ENCODE measurements at regions not wholly inside any gene's neighbourhood (a gene's known extent, or its start where the extent isn't known, plus 50 kb on each side); places are given as distances from the start of the nearest gene placed in this dataset.

DNA sequence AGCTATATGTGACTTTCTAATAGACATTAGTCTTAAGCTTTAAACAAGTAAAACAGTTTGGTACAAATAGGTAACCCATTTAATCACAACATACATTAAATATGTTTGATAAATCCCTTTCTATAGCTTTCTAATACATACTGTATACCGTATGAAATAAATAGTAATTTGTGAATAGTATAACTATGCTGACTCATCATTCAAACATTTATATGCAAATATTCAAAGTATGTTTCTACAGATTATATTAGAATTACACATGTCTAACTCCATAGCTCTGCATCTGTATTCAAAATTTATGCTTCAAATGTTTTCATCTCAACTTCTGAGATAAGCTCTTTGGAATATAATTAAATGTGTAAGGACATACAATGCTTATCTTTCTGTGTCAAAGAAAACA is 142.7 kb upstream of the ZNF804A start:
- TF ChIP-seq EZH2 (IDR thresholded peaks at IDR 0.05; ENCODE audit: low read length) (no peak), CTCF (optimal IDR thresholded peaks at IDR 0.05 in 1 of 3, IDR thresholded peaks at IDR 0.05 in 1 of 3, conservative IDR thresholded peaks at IDR 0.05 in 1 of 3; ENCODE audit: extremely low read depth in 1 of 3, insufficient read depth in 2 of 3, low read length in 3 of 3) (no peak)

All from keratinocyte (primary cell).